ENCODE measurements at regions not wholly inside any gene's neighbourhood (a gene's known extent, or its start where the extent isn't known, plus 50 kb on each side); places are given as distances from the start of the nearest gene placed in this dataset.

- TF ChIP-seq POLR2A (IDR thresholded peaks at IDR 0.05; ENCODE audit: low read depth, low read length) (no peak), POLR2AphosphoS5 (IDR thresholded peaks at IDR 0.05; ENCODE audit: low read depth, low read length) (no peak)
These were observed 303.5 kb upstream of the RTL1 start for GRCh38 chr14:101207041-101207440.

Data from GM12892 (cell line).